Left ventricle myocardium inferior (tissue), 1 donor: ENCODE measurements at regions not wholly inside any gene's neighbourhood (a gene's known extent, or its start where the extent isn't known, plus 50 kb on each side); places are given as distances from the start of the nearest gene placed in this dataset.

Experiments
- DNase-seq: peaks from one replicate; pipeline ENCODE4 v3.0.0-alpha.2; 2020
- H3K27ac ChIP-seq: fragments of 200-600 bp; replicated peaks from 2 replicates; pipeline ENCODE4 v1.8.0; 2021
- H3K27me3 ChIP-seq: fragments of 200-600 bp; 2 replicates; pipeline ENCODE4 v1.8.0; 2021; ENCODE audit warnings: low read depth
- H3K36me3 ChIP-seq: fragments of 200-600 bp; 2 replicates; pipeline ENCODE4 v1.8.0; 2021
- H3K4me1 ChIP-seq: fragments of 200-600 bp; 2 replicates; pipeline ENCODE4 v1.8.0; 2021
- H3K4me3 ChIP-seq: fragments of 200-600 bp; 2 replicates; pipeline ENCODE4 v1.8.0; 2021; ENCODE audit warnings: mild to moderate bottlenecking, moderate library complexity
- H3K9me3 ChIP-seq: fragments of 200-600 bp; replicated peaks from 2 replicates; pipeline ENCODE4 v1.8.0; 2021
- CTCF ChIP-seq: fragments of 200-600 bp; IDR thresholded peaks from 2 replicates; pipeline ENCODE4 v1.8.0; 2021; ENCODE audit warnings: antibody characterized with exemption, mild to moderate bottlenecking, borderline replicate concordance
- intact Hi-C: fragments of 100-400 bp; cut with micrococcal nuclease; formaldehyde crosslinking; loops from one replicate; pipeline ENCODE4 v1.11.0; 2022
- donor health status: DM: no; HTN: yes; CAD: no; lungs with severe emphysema.

- no peaks in the 10 kb centered on the region for H3K4me1 ChIP-seq
- TF ChIP-seq CTCF, result no peak
- intact Hi-C loops, result no loop called here
- H3K36me3 ChIP-seq, result no peaks in the 10 kb centered on the region
- no peak overlapping the region for H3K27ac ChIP-seq
- H3K9me3 ChIP-seq, result peaks cover 5% of the 10 kb centered on the region
- no peak overlapping the region for H3K4me3 ChIP-seq
- no peak for DNase-seq
- H3K27me3 ChIP-seq, result no peaks in the 10 kb centered on the region
Observed at GRCh38 chr15:35880896-35881295, 334.9 kb upstream of the DPH6 start.

- no peak for DNase-seq
- intact Hi-C loops, result no loop called here
Observed at GRCh38 chr15:35885870-35886269, 339.9 kb upstream of the DPH6 start.

GRCh38 chr15:35886765-35887164 lies 340.8 kb upstream of the DPH6 start:
- H3K27me3 ChIP-seq, result no peaks in the 10 kb centered on the region
- TF ChIP-seq CTCF, result no peak
- intact Hi-C loops, result no loop called here
- no peak overlapping the region for H3K4me3 ChIP-seq
- no peak for DNase-seq
- H3K4me1 ChIP-seq, result no peaks in the 10 kb centered on the region
- no peaks in the 10 kb centered on the region for H3K36me3 ChIP-seq
- no peak overlapping the region for H3K27ac ChIP-seq
- H3K9me3 ChIP-seq, result no peaks in the 10 kb centered on the region

More at GRCh38 chr15:35885870-35886269, 339.9 kb upstream of the DPH6 start:
- Histone ChIP-seq H3K27me3 (no peaks in the 10 kb centered on the region), H3K36me3 (no peaks in the 10 kb centered on the region), H3K9me3 (no peaks in the 10 kb centered on the region), H3K4me1 (no peaks in the 10 kb centered on the region), H3K4me3 (no peak overlapping the region), H3K27ac (no peak overlapping the region)
- TF ChIP-seq CTCF, result no peak

- Histone ChIP-seq H3K4me3 (no peak overlapping the region), H3K27me3 (no peaks in the 10 kb centered on the region), H3K36me3 (no peaks in the 10 kb centered on the region), H3K9me3 (no peaks in the 10 kb centered on the region), H3K4me1 (no peaks in the 10 kb centered on the region), H3K27ac (no peak overlapping the region)
- intact Hi-C loops, result no loop called here
- DNase-seq, result no peak
- no peak for TF ChIP-seq CTCF
Observed at GRCh38 chr15:35888815-35889214, 342.9 kb upstream of the DPH6 start.

GRCh38 chr15:35907511-35907910 lies 361.5 kb upstream of the DPH6 start:
- H3K4me1 ChIP-seq, result peaks cover 13% of the 10 kb centered on the region
- no peak for DNase-seq
- no peaks in the 10 kb centered on the region for H3K36me3 ChIP-seq
- intact Hi-C loops, result no loop called here
- no peaks in the 10 kb centered on the region for H3K9me3 ChIP-seq
- H3K27me3 ChIP-seq, result no peaks in the 10 kb centered on the region
- no peak overlapping the region for H3K4me3 ChIP-seq
- no peak overlapping the region for H3K27ac ChIP-seq
- TF ChIP-seq CTCF, result no peak

- Histone ChIP-seq H3K27ac (no peak overlapping the region), H3K36me3 (no peaks in the 10 kb centered on the region), H3K4me1 (peaks cover 13% of the 10 kb centered on the region), H3K9me3 (peaks cover 6% of the 10 kb centered on the region), H3K4me3 (no peak overlapping the region), H3K27me3 (no peaks in the 10 kb centered on the region)
- no peak for DNase-seq
- intact Hi-C loops, result no loop called here
- no peak for TF ChIP-seq CTCF
Observed at GRCh38 chr15:35909414-35909813, 363.4 kb upstream of the DPH6 start.
